HepG2 (cell line): ENCODE measurements at regions not wholly inside any gene's neighbourhood (a gene's known extent, or its start where the extent isn't known, plus 50 kb on each side); places are given as distances from the start of the nearest gene placed in this dataset.

ENCODE experiments used
- ATAC-seq: fragments of 200-7000 bp; cut with Tn5 transposase; 3 replicates; pipeline ENCODE4 v1.9.1; 2020; ENCODE audit warnings: mild to moderate bottlenecking, moderate library complexity
- BruUV-seq: library from RNA; stranded (reverse); fragments of 400-500 nt; replicated peaks from 2 replicates; lab custom pipeline; 2021; lab: Mats Ljungman, UMichigan
- CTCF ChIA-PET: fragments of 300-600 bp; formaldehyde crosslinking; extraction: SDS; loops from one replicate; lab custom pipeline; 2021; ENCODE audit warnings: low total read pairs, inconsistent platforms, low intra/inter-chr PET ratio; lab: Yijun Ruan, JAX
- POLR2A ChIA-PET: fragments of 350-600 bp; sonication (Branson Sonifier 250); formaldehyde crosslinking; loops from one replicate; lab custom pipeline; 2020; ENCODE audit warnings: antibody characterized with exemption, inconsistent platforms; lab: Yijun Ruan, JAX
- DNase-seq: peaks from one replicate; pipeline ENCODE4 v3.0.0-alpha.2; 2015; ENCODE audit warnings: low spot score
- FAIRE-seq: peaks from 3 replicates; lab custom pipeline; 2011; peaks lifted over from hg19 to GRCh38; lab: Jason Lieb, UNC
- H2AFZ ChIP-seq: one replicate; pipeline ENCODE4 v1.6.1; 2011; ENCODE audit warnings: low read length, inconsistent platforms
- H3K27ac ChIP-seq: fragments of 300-600 bp; 3 replicates; pipeline ENCODE4 v1.8.0; 2011; ENCODE audit warnings: mixed run types, mild to moderate bottlenecking, mixed read lengths, low read length, inconsistent platforms; ENCODE audit not compliant: insufficient read depth; ENCODE audit errors: extremely low read length
- H3K27me3 ChIP-seq, 2 experiments: fragments of 200-600 bp in 1 of 2; 2 replicates in 1 of 2; 3 replicates in 1 of 2; pipeline versions ENCODE4 v1.6.0 to v1.8.0; 2011; ENCODE audit warnings: low read length in 2 of 2, mild to moderate bottlenecking in 2 of 2, moderate library complexity in 2 of 2, inconsistent platforms in 1 of 2; ENCODE audit not compliant: insufficient read depth in 2 of 2, control insufficient read depth in 1 of 2
- H3K36me3 ChIP-seq, 2 experiments: fragments of 200-600 bp in 1 of 2; replicated peaks in 1 of 2; 2 replicates in 1 of 2; 3 replicates in 1 of 2; pipeline versions ENCODE4 v1.5.1 to v1.8.0; 2011; ENCODE audit warnings: low read length in 2 of 2, inconsistent platforms in 1 of 2; ENCODE audit not compliant: insufficient read depth in 2 of 2, control insufficient read depth in 1 of 2
- H3K4me1 ChIP-seq: 2 replicates; pipeline ENCODE4 v1.5.1; 2012; ENCODE audit warnings: low read length, inconsistent platforms; ENCODE audit not compliant: insufficient read depth
- H3K4me2 ChIP-seq: 2 replicates; pipeline ENCODE4 v1.6.0; 2011; ENCODE audit warnings: low read depth, low read length, inconsistent platforms
- H3K4me3 ChIP-seq, 3 experiments: fragments of 200-600 bp in 1 of 3; sonication (generic), shearing (Covaris generic) in 1 of 3; replicated peaks in 1 of 3; 2 replicates each; pipeline ENCODE4 v1.5.1; 2011 to 2016; ENCODE audit warnings: low read length in 3 of 3, inconsistent platforms in 2 of 3, low read depth in 2 of 3, mild to moderate bottlenecking in 2 of 3, control low read depth in 1 of 3, mixed read lengths in 1 of 3; ENCODE audit not compliant: insufficient read depth in 1 of 3
- H3K79me2 ChIP-seq: one replicate; pipeline ENCODE4 v1.6.1; 2011; ENCODE audit warnings: low read length, inconsistent platforms; ENCODE audit not compliant: insufficient read depth
- H3K9ac ChIP-seq: 2 replicates; pipeline ENCODE4 v1.6.0; 2011; ENCODE audit warnings: mild to moderate bottlenecking, low read depth, low read length, inconsistent platforms; ENCODE audit not compliant: insufficient read depth
- H3K9me3 ChIP-seq: 2 replicates; pipeline ENCODE4 v1.5.1; 2012; ENCODE audit warnings: mild to moderate bottlenecking, low read length
- H4K20me1 ChIP-seq: 2 replicates; pipeline ENCODE4 v1.6.0; 2011; ENCODE audit warnings: inconsistent platforms, mild to moderate bottlenecking, low read length, moderate library complexity; ENCODE audit not compliant: insufficient read depth
- AKAP8 ChIP-seq: sonication (generic); formaldehyde crosslinking; IDR thresholded peaks from 2 replicates; pipeline ENCODE4 v1.5.1; 2020; ENCODE audit warnings: mild to moderate bottlenecking, missing genetic modification reagents
- CREB1 ChIP-seq, 2 experiments: fragments of 450-650 bp in 1 of 2; IDR thresholded peaks; 2 replicates each; pipeline ENCODE4 v1.6.1; 2016 to 2017; ENCODE audit warnings: control low read depth in 1 of 2, mild to moderate bottlenecking in 1 of 2, missing compliant biosample characterization in 1 of 2, missing genetic modification characterization in 1 of 2
- FOXM1 ChIP-seq: sonication (generic); formaldehyde crosslinking; IDR thresholded peaks from 2 replicates; pipeline ENCODE4 v1.5.0; 2020; ENCODE audit warnings: missing genetic modification reagents
- HHEX ChIP-seq: IDR thresholded peaks from 2 replicates; pipeline ENCODE4 v1.6.1; 2016; ENCODE audit warnings: control low read depth
- HNRNPK ChIP-seq: fragments of 200-400 bp; formaldehyde crosslinking; IDR thresholded peaks from 2 replicates; pipeline ENCODE4 v1.6.1; 2018; ENCODE audit warnings: low read length, low read depth, moderate library complexity, mild to moderate bottlenecking; ENCODE audit not compliant: poor library complexity, severe bottlenecking
- KDM4B ChIP-seq: sonication (generic); formaldehyde crosslinking; IDR thresholded peaks from 2 replicates; pipeline ENCODE4 v1.4.0; 2020; ENCODE audit warnings: missing genetic modification reagents
- NONO ChIP-seq, 2 experiments: fragments of 450-650 bp in 1 of 2; sonication (generic) in 1 of 2; formaldehyde crosslinking in 1 of 2; IDR thresholded peaks in 1 of 2; conservative IDR thresholded peaks in 1 of 2; 2 replicates each; pipeline versions ENCODE4 v1.6.1 to v1.8.0; 2017 to 2022; ENCODE audit warnings: mild to moderate bottlenecking in 1 of 2, missing genetic modification reagents in 1 of 2, moderate library complexity in 1 of 2
- PHF8 ChIP-seq: sonication (generic); formaldehyde crosslinking; IDR thresholded peaks from 2 replicates; pipeline ENCODE4 v1.5.0; 2020; ENCODE audit warnings: missing genetic modification reagents
- POLR2AphosphoS5 ChIP-seq: IDR thresholded peaks from 2 replicates; pipeline ENCODE4 v1.6.1; 2012; ENCODE audit warnings: low read depth, low read length
- RARG ChIP-seq: sonication (generic); formaldehyde crosslinking; IDR thresholded peaks from 2 replicates; pipeline ENCODE4 v1.4.0; 2020; ENCODE audit warnings: low read depth, mild to moderate bottlenecking, missing genetic modification reagents
- TARDBP ChIP-seq: sonication (generic); formaldehyde crosslinking; IDR thresholded peaks from 2 replicates; pipeline ENCODE4 v1.8.0; 2022; ENCODE audit warnings: mild to moderate bottlenecking, missing genetic modification reagents
- ZNF569 ChIP-seq: sonication (generic); formaldehyde crosslinking; IDR thresholded peaks from 2 replicates; pipeline ENCODE4 v1.5.0; 2020; ENCODE audit warnings: mild to moderate bottlenecking, missing genetic modification reagents, moderate library complexity, borderline replicate concordance
- ZNF709 ChIP-seq: sonication (generic); formaldehyde crosslinking; IDR thresholded peaks from 2 replicates; pipeline ENCODE4 v1.5.0; 2020; ENCODE audit warnings: mild to moderate bottlenecking, missing genetic modification reagents
- WGBS: methylation state at CpG from one replicate; pipeline ENCODE4 v1.1.6; 2017; ENCODE audit warnings: low lambda C conversion rate; 5-methylcytosine and 5-hydroxymethylcytosine counted together
- in situ Hi-C: cut with HindIII; loops from 2 replicates; pipeline ENCODE4 v1.10.0; 2017; ENCODE audit warnings: low pct_unique_long_range_greater_than_20kb; ENCODE audit not compliant: extremely low pct_ligation_motif_present
- intact Hi-C: fragments of 100-400 bp; cut with micrococcal nuclease; formaldehyde crosslinking; loops from one replicate; pipeline ENCODE4 v1.10.0; 2022; ENCODE audit not compliant: unreplicated experiment
- TF ChIP-seq, protein P1 (sequence below): IDR thresholded peaks from 2 replicates; pipeline ENCODE4 v1.6.1; 2016; ENCODE audit warnings: low read depth
- TF ChIP-seq, protein P2 (sequence below): sonication (generic); formaldehyde crosslinking; IDR thresholded peaks from 2 replicates; pipeline ENCODE4 v1.4.0; 2020; ENCODE audit warnings: missing genetic modification reagents, mild to moderate bottlenecking, borderline replicate concordance

GRCh38 chrX:82237328-82237727 is 1035.4 kb downstream of the SH3BGRL start:
- H3K9ac ChIP-seq: no peak overlapping the region
- no peaks in the 10 kb centered on the region for H4K20me1 ChIP-seq
- no peaks in the 10 kb centered on the region for H3K4me1 ChIP-seq
- no peak overlapping the region for H3K4me2 ChIP-seq
- no peak overlapping the region for H3K4me3 ChIP-seq
- ChIA-PET CTCF (no interaction called here), POLR2A (no interaction called here)
- no peaks in the 10 kb centered on the region for H3K27me3 ChIP-seq
- H3K9me3 ChIP-seq: peaks cover 67% of the 10 kb centered on the region
- H3K27ac ChIP-seq: no peak overlapping the region
- ATAC-seq (no peak), DNase-seq (no peak), FAIRE-seq (no peak)
- no peaks in the 10 kb centered on the region for H3K36me3 ChIP-seq
- in situ Hi-C loops (no loop called here), intact Hi-C loops (no loop called here)
- no TSS peak for BruUV-seq
- H2AFZ ChIP-seq: no peak overlapping the region
- no peak for TF ChIP-seq HHEX (CRISPR knock-in tag)
- no peak for TF ChIP-seq CREB1 (IDR thresholded peaks at IDR 0.05)
- TF ChIP-seq CREB1 (CRISPR knock-in tag; IDR thresholded peaks at IDR 0.05): no peak
- TF ChIP-seq PHF8 (CRISPR knock-in tag): no peak
- TF ChIP-seq, protein P1, sequence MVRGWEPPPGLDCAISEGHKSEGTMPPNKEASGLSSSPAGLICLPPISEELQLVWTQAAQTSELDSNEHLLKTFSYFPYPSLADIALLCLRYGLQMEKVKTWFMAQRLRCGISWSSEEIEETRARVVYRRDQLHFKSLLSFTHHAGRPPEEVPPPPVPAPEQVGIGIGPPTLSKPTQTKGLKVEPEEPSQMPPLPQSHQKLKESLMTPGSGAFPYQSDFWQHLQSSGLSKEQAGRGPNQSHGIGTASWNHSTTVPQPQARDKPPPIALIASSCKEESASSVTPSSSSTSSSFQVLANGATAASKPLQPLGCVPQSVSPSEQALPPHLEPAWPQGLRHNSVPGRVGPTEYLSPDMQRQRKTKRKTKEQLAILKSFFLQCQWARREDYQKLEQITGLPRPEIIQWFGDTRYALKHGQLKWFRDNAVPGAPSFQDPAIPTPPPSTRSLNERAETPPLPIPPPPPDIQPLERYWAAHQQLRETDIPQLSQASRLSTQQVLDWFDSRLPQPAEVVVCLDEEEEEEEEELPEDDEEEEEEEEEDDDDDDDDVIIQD: no peak
- TF ChIP-seq, protein P2, sequence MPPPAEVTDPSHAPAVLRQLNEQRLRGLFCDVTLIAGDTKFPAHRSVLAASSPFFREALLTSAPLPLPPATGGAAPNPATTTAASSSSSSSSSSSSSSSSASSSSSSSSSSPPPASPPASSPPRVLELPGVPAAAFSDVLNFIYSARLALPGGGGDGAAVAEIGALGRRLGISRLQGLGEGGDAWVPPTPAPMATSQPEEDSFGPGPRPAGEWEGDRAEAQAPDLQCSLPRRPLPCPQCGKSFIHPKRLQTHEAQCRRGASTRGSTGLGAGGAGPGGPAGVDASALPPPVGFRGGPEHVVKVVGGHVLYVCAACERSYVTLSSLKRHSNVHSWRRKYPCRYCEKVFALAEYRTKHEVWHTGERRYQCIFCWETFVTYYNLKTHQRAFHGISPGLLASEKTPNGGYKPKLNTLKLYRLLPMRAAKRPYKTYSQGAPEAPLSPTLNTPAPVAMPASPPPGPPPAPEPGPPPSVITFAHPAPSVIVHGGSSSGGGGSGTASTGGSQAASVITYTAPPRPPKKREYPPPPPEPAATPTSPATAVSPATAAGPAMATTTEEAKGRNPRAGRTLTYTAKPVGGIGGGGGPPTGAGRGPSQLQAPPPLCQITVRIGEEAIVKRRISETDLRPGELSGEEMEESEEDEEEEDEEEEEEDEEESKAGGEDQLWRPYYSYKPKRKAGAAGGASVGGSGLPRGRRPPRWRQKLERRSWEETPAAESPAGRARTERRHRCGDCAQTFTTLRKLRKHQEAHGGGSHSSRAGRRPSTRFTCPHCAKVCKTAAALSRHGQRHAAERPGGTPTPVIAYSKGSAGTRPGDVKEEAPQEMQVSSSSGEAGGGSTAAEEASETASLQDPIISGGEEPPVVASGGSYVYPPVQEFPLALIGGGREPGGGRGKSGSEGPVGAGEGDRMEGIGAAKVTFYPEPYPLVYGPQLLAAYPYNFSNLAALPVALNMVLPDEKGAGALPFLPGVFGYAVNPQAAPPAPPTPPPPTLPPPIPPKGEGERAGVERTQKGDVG (CRISPR knock-in tag): no peak
- TF ChIP-seq HNRNPK: no peak
- no peak for TF ChIP-seq POLR2AphosphoS5
- TF ChIP-seq RARG (CRISPR knock-in tag): no peak
- TF ChIP-seq NONO (IDR thresholded peaks at IDR 0.05): no peak
- no peak for TF ChIP-seq NONO (CRISPR knock-in tag; conservative IDR thresholded peaks at IDR 0.05)
- no peak for TF ChIP-seq TARDBP (CRISPR knock-in tag)
- no peak for TF ChIP-seq AKAP8 (CRISPR knock-in tag)
- TF ChIP-seq FOXM1: no peak
- no peak for TF ChIP-seq KDM4B (CRISPR knock-in tag)
- TF ChIP-seq ZNF709 (CRISPR knock-in tag): no peak
- no peak for TF ChIP-seq ZNF569 (CRISPR knock-in tag)
- no peaks in the 10 kb centered on the region for H3K79me2 ChIP-seq
- WGBS: 11% methylated on average over 1 of the region's 1 CpG
